ENCODE measurements at regions not wholly inside any gene's neighbourhood (a gene's known extent, or its start where the extent isn't known, plus 50 kb on each side); places are given as distances from the start of the nearest gene placed in this dataset.

DNA sequence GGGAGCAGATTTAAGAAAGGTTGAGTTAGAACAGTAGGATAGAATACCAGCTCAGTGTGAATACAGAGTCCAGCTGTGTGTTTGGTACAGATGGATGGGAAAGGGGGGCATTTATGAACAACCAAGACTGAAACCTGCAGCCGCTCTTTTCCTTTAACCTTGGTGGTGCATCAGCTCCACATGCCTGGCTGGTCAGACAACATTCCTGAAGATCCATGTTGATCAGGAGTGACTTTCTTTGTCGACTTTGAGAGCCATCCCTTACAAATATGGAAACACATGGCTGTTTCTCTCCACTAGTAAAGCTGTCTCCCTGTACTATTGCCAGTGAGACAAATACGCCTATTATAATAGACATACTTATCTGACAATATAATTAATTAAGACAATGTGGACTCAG, 476.5 kb upstream of the IGFBP3 start:
- no peak overlapping the region for H3K4me2 ChIP-seq (ENCODE audit: insufficient read depth in 1 of 2, low read depth in 2 of 2, low read length in 2 of 2)
- no peak overlapping the region for H4K5ac ChIP-seq (ENCODE audit: insufficient read length, low read depth, low read length)
- H3K14ac ChIP-seq (ENCODE audit: insufficient read length): no peak overlapping the region
- no peak overlapping the region for H3K23ac ChIP-seq (ENCODE audit: insufficient read length)
- no peak overlapping the region for H3K56ac ChIP-seq (replicated peaks; ENCODE audit: insufficient read length, low read depth, low read length)
- no peaks in the 10 kb centered on the region for H3K79me2 ChIP-seq (ENCODE audit: control insufficient read depth in 1 of 2, insufficient read depth in 2 of 2, low read length in 2 of 2)
- H3K79me1 ChIP-seq (ENCODE audit: low read depth, low read length): no peaks in the 10 kb centered on the region
- H3K4me3 ChIP-seq (ENCODE audit: extremely low read depth in 1 of 4, insufficient read depth in 2 of 4, low read depth in 3 of 4, low read length in 4 of 4): no peak overlapping the region
- H3K4ac ChIP-seq (replicated peaks; ENCODE audit: insufficient read length, low read depth, low read length): no peak overlapping the region
- no peak overlapping the region for H4K91ac ChIP-seq (replicated peaks; ENCODE audit: insufficient read length, low read length)
- no peaks in the 10 kb centered on the region for H3K9me3 ChIP-seq (ENCODE audit: insufficient read depth in 2 of 2, low read depth in 1 of 2, low read length in 1 of 2)
- no peaks in the 10 kb centered on the region for H3K36me3 ChIP-seq (ENCODE audit: control insufficient read depth in 2 of 4, insufficient read depth in 4 of 4, low read length in 3 of 4)
- H3K27me3 ChIP-seq (replicated peaks in 1 of 4; ENCODE audit: control insufficient read depth in 3 of 4, extremely low read depth in 1 of 4, insufficient read depth in 3 of 4, low read length in 3 of 4): no peaks in the 10 kb centered on the region
- no peak overlapping the region for H4K8ac ChIP-seq (ENCODE audit: extremely low read depth, insufficient read depth, low read length)
- ChIA-PET CTCF (ENCODE audit: partially characterized antibody) (interaction anchor here (0.7 kb wide), 1 partner anchor 46 kb away, joined by 3 read pairs; no protein-coding TSS in a partner anchor), POLR2A (ENCODE audit: partially characterized antibody) (no interaction called here)
- H2BK15ac ChIP-seq (ENCODE audit: low read length): no peak overlapping the region
- no peak overlapping the region for H2BK120ac ChIP-seq (replicated peaks; ENCODE audit: low read depth, low read length)
- no peak for FAIRE-seq
- H3K9ac ChIP-seq (replicated peaks in 1 of 4; ENCODE audit: extremely low read depth in 1 of 4, low read depth in 3 of 4, low read length in 3 of 4): no peak overlapping the region
- H3K18ac ChIP-seq (ENCODE audit: extremely low read depth, low read length): no peak overlapping the region
- no peak overlapping the region for H2AFZ ChIP-seq (ENCODE audit: low read length)
- H3K23me2 ChIP-seq (ENCODE audit: low read depth, low read length): no peaks in the 10 kb centered on the region
- H2AK5ac ChIP-seq (ENCODE audit: low read depth, low read length): no peak overlapping the region
- WGBS, 2 experiments (ENCODE audit: extremely low coverage in 1 of 2, insufficient coverage in 1 of 2, insufficient read length in 1 of 2, insufficient replicate concordance in 2 of 2, low coverage in 1 of 2, low lambda C conversion rate in 2 of 2, missing lambda C conversion rate in 1 of 2): 56% methylated on average over 3 of the region's 3 CpGs; no CpG with 5 or more reads in 1 of the 2 experiments
- H4K20me1 ChIP-seq (replicated peaks in 1 of 2; ENCODE audit: control insufficient read depth in 1 of 2, insufficient read depth in 2 of 2, low read length in 2 of 2): no peaks in the 10 kb centered on the region
- H3K27ac ChIP-seq (ENCODE audit: low read depth, low read length): no peak overlapping the region
- H2BK20ac ChIP-seq (ENCODE audit: low read length): no peak overlapping the region
- H3K4me1 ChIP-seq (replicated peaks in 1 of 4; ENCODE audit: control insufficient read depth in 3 of 4, insufficient read depth in 4 of 4, low read length in 3 of 4): no peaks in the 10 kb centered on the region
- no peak overlapping the region for H2BK5ac ChIP-seq (ENCODE audit: low read depth, low read length)
- no peak for DNase-seq (ENCODE audit: low read depth in 1 of 2, low spot score in 2 of 2)
- no peak overlapping the region for H2BK12ac ChIP-seq (ENCODE audit: low read depth, low read length)
- TF ChIP-seq TBP (IDR thresholded peaks at IDR 0.05; ENCODE audit: low read depth, low read length) (no peak), SIRT6 (IDR thresholded peaks at IDR 0.05; ENCODE audit: low read length) (no peak), CEBPB (IDR thresholded peaks at IDR 0.05; ENCODE audit: low read depth, low read length) (no peak), ZNF274 (IDR thresholded peaks at IDR 0.05; ENCODE audit: borderline replicate concordance, extremely low read depth, low read length) (no peak), YY1 (IDR thresholded peaks at IDR 0.05; ENCODE audit: low read depth, low read length) (no peak), NRF1 (IDR thresholded peaks at IDR 0.05; ENCODE audit: low read depth, low read length) (no peak)

All from H1 (cell line).